ENCODE measurements at regions not wholly inside any gene's neighbourhood (a gene's known extent, or its start where the extent isn't known, plus 50 kb on each side); places are given as distances from the start of the nearest gene placed in this dataset.
"Not testable (repeated sequence)": the region's sequence is repeated elsewhere in the genome, so short reads cannot be mapped to it uniquely, and the experiment has no call there.

DNA sequence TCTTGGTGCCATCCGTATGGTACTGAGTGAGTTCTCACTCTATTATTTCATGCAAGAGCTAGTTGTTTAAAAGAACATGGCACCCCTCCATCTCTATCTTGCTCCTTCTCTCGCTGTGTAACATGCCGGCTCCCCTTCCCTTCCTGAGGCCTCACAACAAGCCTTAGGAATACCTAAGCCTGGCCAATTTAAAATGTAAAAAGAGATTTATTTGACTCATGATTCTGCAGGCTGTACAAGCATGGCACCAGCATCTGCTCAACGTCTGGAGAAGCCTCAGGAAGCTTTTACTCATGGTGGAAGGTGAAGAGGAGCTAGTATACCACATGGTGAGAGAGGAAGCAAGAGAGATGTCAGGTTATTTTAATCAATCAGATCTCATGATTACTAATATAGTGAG is 90.4 kb upstream of the NUDT10 start:
- Histone ChIP-seq H3K9me2 (replicated peaks; ENCODE audit: insufficient read depth, low read length) (no peaks in the 10 kb centered on the region), H4K20me1 (ENCODE audit: low read depth, low read length) (no peaks in the 10 kb centered on the region), H3K4me3 (ENCODE audit: insufficient read depth, low read length, poor library complexity, severe bottlenecking) (no peak overlapping the region), H3K4me2 (ENCODE audit: low read depth, low read length, poor library complexity, severe bottlenecking) (no peak overlapping the region), H3K79me2 (ENCODE audit: insufficient read depth, low read length) (no peaks in the 10 kb centered on the region), H3K27ac (ENCODE audit: low read depth, low read length) (no peak overlapping the region), H3K9me3 (ENCODE audit: insufficient read depth, low read length) (no peaks in the 10 kb centered on the region), H3F3A (ENCODE audit: insufficient read depth) (no peaks in the 10 kb centered on the region), H3K27me3 (ENCODE audit: low read length) (no peaks in the 10 kb centered on the region), H2AFZ (ENCODE audit: low read depth, low read length, severe bottlenecking) (no peak overlapping the region), H3K36me3 (ENCODE audit: low read length) (no peaks in the 10 kb centered on the region), H3K9ac (ENCODE audit: low read length) (no peak overlapping the region)
- TF ChIP-seq EZH2phosphoT487 (conservative IDR thresholded peaks at IDR 0.05; ENCODE audit: low read length), result no peak
- TF ChIP-seq, protein P1, sequence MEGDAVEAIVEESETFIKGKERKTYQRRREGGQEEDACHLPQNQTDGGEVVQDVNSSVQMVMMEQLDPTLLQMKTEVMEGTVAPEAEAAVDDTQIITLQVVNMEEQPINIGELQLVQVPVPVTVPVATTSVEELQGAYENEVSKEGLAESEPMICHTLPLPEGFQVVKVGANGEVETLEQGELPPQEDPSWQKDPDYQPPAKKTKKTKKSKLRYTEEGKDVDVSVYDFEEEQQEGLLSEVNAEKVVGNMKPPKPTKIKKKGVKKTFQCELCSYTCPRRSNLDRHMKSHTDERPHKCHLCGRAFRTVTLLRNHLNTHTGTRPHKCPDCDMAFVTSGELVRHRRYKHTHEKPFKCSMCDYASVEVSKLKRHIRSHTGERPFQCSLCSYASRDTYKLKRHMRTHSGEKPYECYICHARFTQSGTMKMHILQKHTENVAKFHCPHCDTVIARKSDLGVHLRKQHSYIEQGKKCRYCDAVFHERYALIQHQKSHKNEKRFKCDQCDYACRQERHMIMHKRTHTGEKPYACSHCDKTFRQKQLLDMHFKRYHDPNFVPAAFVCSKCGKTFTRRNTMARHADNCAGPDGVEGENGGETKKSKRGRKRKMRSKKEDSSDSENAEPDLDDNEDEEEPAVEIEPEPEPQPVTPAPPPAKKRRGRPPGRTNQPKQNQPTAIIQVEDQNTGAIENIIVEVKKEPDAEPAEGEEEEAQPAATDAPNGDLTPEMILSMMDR (IDR thresholded peaks at IDR 0.05; ENCODE audit: insufficient read depth, low read length, poor library complexity, severe bottlenecking), result no peak

GRCh38 chrX:51257490-51257889 is 75.1 kb upstream of the NUDT10 start:
- no peaks in the 10 kb centered on the region for H3K79me2 ChIP-seq (ENCODE audit: insufficient read depth, low read length)
- H3K4me3 ChIP-seq (ENCODE audit: insufficient read depth, low read length, poor library complexity, severe bottlenecking), result no peak overlapping the region
- H3K9me3 ChIP-seq (ENCODE audit: insufficient read depth, low read length), result no peaks in the 10 kb centered on the region
- no peak overlapping the region for H3K27ac ChIP-seq (ENCODE audit: low read depth, low read length)
- no peak overlapping the region for H2AFZ ChIP-seq (ENCODE audit: low read depth, low read length, severe bottlenecking)
- no peaks in the 10 kb centered on the region for H3F3A ChIP-seq (ENCODE audit: insufficient read depth)
- H4K20me1 ChIP-seq (ENCODE audit: low read depth, low read length), result no peaks in the 10 kb centered on the region
- no peak overlapping the region for H3K9ac ChIP-seq (ENCODE audit: low read length)
- H3K9me2 ChIP-seq (replicated peaks; ENCODE audit: insufficient read depth, low read length), result no peaks in the 10 kb centered on the region
- TF ChIP-seq, protein P1 (IDR thresholded peaks at IDR 0.05; ENCODE audit: insufficient read depth, low read length, poor library complexity, severe bottlenecking), result no peak
- H3K4me2 ChIP-seq (ENCODE audit: low read depth, low read length, poor library complexity, severe bottlenecking), result no peak overlapping the region
- no peaks in the 10 kb centered on the region for H3K27me3 ChIP-seq (ENCODE audit: low read length)
- H3K36me3 ChIP-seq (ENCODE audit: low read length), result no peaks in the 10 kb centered on the region

GRCh38 chrX:51262271-51262670 is 70.4 kb upstream of the NUDT10 start:
- not testable (repeated sequence) for H3K27me3 ChIP-seq (ENCODE audit: low read length); H3K27ac ChIP-seq (ENCODE audit: low read depth, low read length); H3K9ac ChIP-seq (ENCODE audit: low read length); H3K4me2 ChIP-seq (ENCODE audit: low read depth, low read length, poor library complexity, severe bottlenecking); H3K4me3 ChIP-seq (ENCODE audit: insufficient read depth, low read length, poor library complexity, severe bottlenecking); H3K9me3 ChIP-seq (ENCODE audit: insufficient read depth, low read length); H4K20me1 ChIP-seq (ENCODE audit: low read depth, low read length); H3K9me2 ChIP-seq (replicated peaks; ENCODE audit: insufficient read depth, low read length); H3K36me3 ChIP-seq (ENCODE audit: low read length); H3K79me2 ChIP-seq (ENCODE audit: insufficient read depth, low read length); H2AFZ ChIP-seq (ENCODE audit: low read depth, low read length, severe bottlenecking); H3F3A ChIP-seq (ENCODE audit: insufficient read depth)

DNA sequence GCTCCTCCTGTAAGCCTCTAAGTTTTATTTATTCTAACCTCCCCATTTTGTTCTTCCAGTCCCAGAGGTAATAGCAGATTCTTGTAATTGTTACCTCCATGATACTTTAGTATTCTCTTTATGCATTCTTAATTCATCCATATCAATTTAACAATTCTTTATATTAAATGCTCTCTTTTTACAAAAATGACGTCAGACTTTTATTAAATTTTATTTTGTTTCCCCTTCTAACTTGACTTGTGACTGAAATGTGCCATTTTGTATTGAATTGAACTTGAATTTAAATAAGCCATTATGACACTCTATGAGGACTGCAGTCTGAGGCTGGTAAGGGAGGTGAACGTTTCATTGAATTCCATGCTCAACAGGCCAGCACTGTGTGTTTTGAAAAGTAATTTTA is 60.0 kb upstream of the NUDT10 start:
- Histone ChIP-seq H3K9ac (ENCODE audit: low read length) (no peak overlapping the region), H3K79me2 (ENCODE audit: insufficient read depth, low read length) (no peaks in the 10 kb centered on the region), H3K4me3 (ENCODE audit: insufficient read depth, low read length, poor library complexity, severe bottlenecking) (no peak overlapping the region), H3K36me3 (ENCODE audit: low read length) (no peaks in the 10 kb centered on the region), H3K4me2 (ENCODE audit: low read depth, low read length, poor library complexity, severe bottlenecking) (no peak overlapping the region), H3K27ac (ENCODE audit: low read depth, low read length) (no peak overlapping the region), H3F3A (ENCODE audit: insufficient read depth) (no peaks in the 10 kb centered on the region), H3K27me3 (ENCODE audit: low read length) (no peaks in the 10 kb centered on the region), H3K9me3 (ENCODE audit: insufficient read depth, low read length) (no peaks in the 10 kb centered on the region), H3K9me2 (replicated peaks; ENCODE audit: insufficient read depth, low read length) (no peaks in the 10 kb centered on the region), H2AFZ (ENCODE audit: low read depth, low read length, severe bottlenecking) (no peak overlapping the region), H4K20me1 (ENCODE audit: low read depth, low read length) (no peaks in the 10 kb centered on the region)
- TF ChIP-seq EZH2phosphoT487 (conservative IDR thresholded peaks at IDR 0.05; ENCODE audit: low read length), result no peak
- TF ChIP-seq, protein P1 (IDR thresholded peaks at IDR 0.05; ENCODE audit: insufficient read depth, low read length, poor library complexity, severe bottlenecking), result no peak

All from SU-DHL-6 (cell line).